Ishikawa (cell line): ENCODE measurements at regions not wholly inside any gene's neighbourhood (a gene's known extent, or its start where the extent isn't known, plus 50 kb on each side); places are given as distances from the start of the nearest gene placed in this dataset.

Experiments
- CEBPB ChIP-seq: IDR thresholded peaks from 2 replicates; pipeline ENCODE4 v1.6.1; 2012
- CREB1 ChIP-seq: IDR thresholded peaks from 2 replicates; pipeline ENCODE4 v1.6.1; 2012; ENCODE audit warnings: low read depth
- EGR1 ChIP-seq: IDR thresholded peaks from 2 replicates; pipeline ENCODE4 v1.6.1; 2012
- EP300 ChIP-seq: IDR thresholded peaks from 2 replicates; pipeline ENCODE4 v1.6.1; 2012; ENCODE audit warnings: borderline replicate concordance
- FOXM1 ChIP-seq: IDR thresholded peaks from 2 replicates; pipeline ENCODE4 v1.6.1; 2012; ENCODE audit warnings: low read depth, borderline replicate concordance
- NFIC ChIP-seq: IDR thresholded peaks from 2 replicates; pipeline ENCODE4 v1.6.1; 2012
- RAD21 ChIP-seq: IDR thresholded peaks from 2 replicates; pipeline ENCODE4 v1.6.1; 2012; ENCODE audit warnings: low read depth
- REST ChIP-seq: IDR thresholded peaks from 2 replicates; pipeline ENCODE4 v1.6.1; 2012; ENCODE audit warnings: low read depth, mild to moderate bottlenecking
- TAF1 ChIP-seq: IDR thresholded peaks from 2 replicates; pipeline ENCODE4 v1.6.1; 2012; ENCODE audit warnings: low read depth, mild to moderate bottlenecking
- TCF12 ChIP-seq: IDR thresholded peaks from 2 replicates; pipeline ENCODE4 v1.6.1; 2012; ENCODE audit warnings: low read depth
- TEAD4 ChIP-seq: IDR thresholded peaks from 2 replicates; pipeline ENCODE4 v1.6.1; 2012
- USF1 ChIP-seq: IDR thresholded peaks from 2 replicates; pipeline ENCODE4 v1.6.1; 2012
- YY1 ChIP-seq: IDR thresholded peaks from 2 replicates; pipeline ENCODE4 v1.6.1; 2012; ENCODE audit warnings: low read depth
- ZBTB7A ChIP-seq: IDR thresholded peaks from 2 replicates; pipeline ENCODE4 v1.6.1; 2012; ENCODE audit warnings: low read depth
- TF ChIP-seq, protein P1 (sequence below): IDR thresholded peaks from 2 replicates; pipeline ENCODE4 v1.6.1; 2012

- TF ChIP-seq, protein P1, sequence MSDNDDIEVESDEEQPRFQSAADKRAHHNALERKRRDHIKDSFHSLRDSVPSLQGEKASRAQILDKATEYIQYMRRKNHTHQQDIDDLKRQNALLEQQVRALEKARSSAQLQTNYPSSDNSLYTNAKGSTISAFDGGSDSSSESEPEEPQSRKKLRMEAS = no peak
Measured at GRCh38 chr1:30125021-30125820, 598.2 kb downstream of the MATN1 start.

GRCh38 chr1:30123896-30124295, 599.5 kb downstream of the MATN1 start:
- TF ChIP-seq EP300 (no peak), TCF12 (no peak), CEBPB (no peak), ZBTB7A (no peak), EGR1 (no peak), FOXM1 (no peak), YY1 (no peak), REST (no peak), USF1 (no peak), RAD21 (no peak), CREB1 (no peak), TAF1 (no peak), NFIC (no peak), TEAD4 (no peak)
- TF ChIP-seq, protein P1 = no peak

DNA sequence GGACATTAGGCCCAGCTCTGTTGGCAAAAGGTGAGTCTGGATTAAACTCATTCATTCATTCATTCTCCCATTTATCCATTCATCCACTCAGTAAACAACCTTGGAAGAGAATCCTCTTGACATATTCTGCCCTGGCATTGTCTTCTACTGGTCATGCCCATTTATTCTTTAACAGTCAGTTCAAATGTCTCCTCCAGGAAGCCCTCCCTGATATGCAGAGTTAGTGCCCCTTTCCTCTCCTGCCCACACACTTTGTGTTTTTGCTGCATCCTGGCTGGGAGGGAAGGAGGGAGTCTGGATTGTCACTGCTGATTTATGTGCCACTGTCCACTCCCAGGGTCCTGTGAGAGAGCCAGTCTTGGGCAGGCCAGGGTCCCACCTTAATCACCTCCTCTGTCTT, 600.3 kb downstream of the MATN1 start:
- no peak for TF ChIP-seq TEAD4
- TF ChIP-seq USF1 = no peak

DNA sequence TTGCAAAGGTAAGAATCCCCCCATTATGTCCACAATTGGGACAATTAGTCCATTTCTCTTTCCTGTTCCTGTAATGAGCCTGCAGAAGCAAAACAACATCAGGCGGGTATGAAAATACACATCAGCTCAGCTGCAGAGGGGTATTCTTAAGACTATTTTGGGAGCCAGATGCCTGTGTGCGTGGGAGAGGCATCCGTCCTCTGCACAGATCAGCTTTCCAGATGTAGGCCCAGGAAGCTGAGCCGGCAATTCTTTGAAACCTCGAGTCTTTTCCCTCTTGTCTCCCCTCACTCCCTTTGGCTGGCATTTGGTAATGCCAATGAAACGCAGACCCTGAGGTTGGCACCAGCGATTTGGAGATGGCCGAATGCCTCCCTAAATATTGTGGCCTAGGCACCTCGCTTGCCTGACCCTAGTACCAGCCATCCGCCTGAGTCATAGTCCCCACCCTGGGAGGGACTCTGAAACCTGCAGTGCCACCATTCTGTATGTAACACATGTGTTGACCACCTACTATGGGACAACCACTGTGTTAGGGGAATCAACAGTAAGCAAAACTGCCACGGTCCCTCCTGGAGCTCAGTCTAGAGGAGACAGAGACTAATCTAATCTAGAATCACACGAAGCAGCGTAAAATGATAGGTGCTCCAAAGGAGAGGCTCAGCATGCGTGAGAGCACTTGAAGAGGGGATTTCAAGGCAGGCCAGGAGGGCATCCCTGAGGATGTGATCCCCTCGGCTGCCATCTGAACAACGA, 603.0 kb downstream of the MATN1 start:
- TF ChIP-seq ZBTB7A = no peak
- TF ChIP-seq CEBPB = no peak
- no peak for TF ChIP-seq YY1
- TF ChIP-seq RAD21 = no peak
- no peak for TF ChIP-seq FOXM1
- TF ChIP-seq, protein P1 = no peak
- TF ChIP-seq EGR1 = no peak
- TF ChIP-seq NFIC = no peak
- no peak for TF ChIP-seq TAF1
- TF ChIP-seq EP300 = no peak
- TF ChIP-seq USF1 = no peak
- no peak for TF ChIP-seq CREB1
- no peak for TF ChIP-seq TCF12
- no peak for TF ChIP-seq REST
- no peak for TF ChIP-seq TEAD4

GRCh38 chr1:30117685-30118084, 605.7 kb downstream of the MATN1 start:
- TF ChIP-seq CEBPB = no peak
- TF ChIP-seq USF1 = peak; percentile 70
